ENCODE measurements at regions not wholly inside any gene's neighbourhood (a gene's known extent, or its start where the extent isn't known, plus 50 kb on each side); places are given as distances from the start of the nearest gene placed in this dataset.
"Not testable (repeated sequence)": the region's sequence is repeated elsewhere in the genome, so short reads cannot be mapped to it uniquely, and the experiment has no call there.

DNA sequence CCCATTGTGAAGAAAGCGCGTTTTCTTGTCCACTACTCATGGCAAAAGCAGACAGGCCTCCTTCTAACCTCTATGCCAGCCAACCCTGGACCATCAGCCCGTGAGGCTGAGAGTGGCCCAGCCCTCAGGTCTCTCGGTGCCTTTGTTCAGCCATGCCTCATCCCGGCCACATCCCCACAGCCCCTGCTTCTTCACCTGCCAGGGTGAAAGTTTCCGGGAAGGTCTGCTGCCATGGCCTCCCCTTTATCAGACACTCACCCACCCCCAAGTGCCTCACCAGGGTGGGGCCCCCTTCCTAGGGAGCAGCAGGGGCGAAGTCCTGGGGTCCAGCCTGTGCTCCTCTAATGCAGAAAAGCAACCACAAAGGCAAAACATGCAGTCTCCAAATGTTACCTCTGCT, 478.4 kb upstream of the SALL3 start:
- Histone ChIP-seq H3K4me1 (ENCODE audit: control insufficient read depth, insufficient read depth, low read length) (no peaks in the 10 kb centered on the region), H3K4me3 (ENCODE audit: low read length) (no peak overlapping the region), H3K36me3 (ENCODE audit: control insufficient read depth, insufficient read depth, low read length, severe bottlenecking) (no peaks in the 10 kb centered on the region), H3K9ac (ENCODE audit: low read length) (no peak overlapping the region), H3K27me3 (replicated peaks; ENCODE audit: control insufficient read depth, insufficient read depth, low read length) (no peaks in the 10 kb centered on the region), H3K9me3 (ENCODE audit: control insufficient read depth, low read length) (no peaks in the 10 kb centered on the region)
- DNase-seq (ENCODE audit: low read depth), result no peak

DNA sequence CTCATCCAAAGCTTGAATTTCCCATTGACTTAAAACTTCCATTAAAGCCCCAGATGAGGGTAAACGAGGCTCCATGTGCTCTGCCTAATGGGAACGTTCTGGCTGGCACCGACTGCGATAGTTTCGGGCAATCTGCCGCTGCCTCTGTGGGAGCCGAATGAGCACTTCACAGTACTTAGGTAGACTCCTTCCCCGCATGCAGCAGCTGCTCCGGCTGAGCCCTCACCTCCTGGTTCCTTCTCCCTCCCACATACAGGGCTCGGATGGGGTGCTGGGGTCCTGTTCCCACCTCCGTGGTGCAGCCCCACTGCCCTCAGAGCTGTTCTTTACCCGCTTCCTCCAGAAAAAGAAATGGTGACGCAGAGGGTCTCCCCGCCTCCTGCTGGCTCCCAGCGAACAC, 476.5 kb upstream of the SALL3 start:
- no peak for DNase-seq (ENCODE audit: low read depth)
- Histone ChIP-seq H3K9ac (ENCODE audit: low read length) (no peak overlapping the region), H3K9me3 (ENCODE audit: control insufficient read depth, low read length) (no peaks in the 10 kb centered on the region)

DNA sequence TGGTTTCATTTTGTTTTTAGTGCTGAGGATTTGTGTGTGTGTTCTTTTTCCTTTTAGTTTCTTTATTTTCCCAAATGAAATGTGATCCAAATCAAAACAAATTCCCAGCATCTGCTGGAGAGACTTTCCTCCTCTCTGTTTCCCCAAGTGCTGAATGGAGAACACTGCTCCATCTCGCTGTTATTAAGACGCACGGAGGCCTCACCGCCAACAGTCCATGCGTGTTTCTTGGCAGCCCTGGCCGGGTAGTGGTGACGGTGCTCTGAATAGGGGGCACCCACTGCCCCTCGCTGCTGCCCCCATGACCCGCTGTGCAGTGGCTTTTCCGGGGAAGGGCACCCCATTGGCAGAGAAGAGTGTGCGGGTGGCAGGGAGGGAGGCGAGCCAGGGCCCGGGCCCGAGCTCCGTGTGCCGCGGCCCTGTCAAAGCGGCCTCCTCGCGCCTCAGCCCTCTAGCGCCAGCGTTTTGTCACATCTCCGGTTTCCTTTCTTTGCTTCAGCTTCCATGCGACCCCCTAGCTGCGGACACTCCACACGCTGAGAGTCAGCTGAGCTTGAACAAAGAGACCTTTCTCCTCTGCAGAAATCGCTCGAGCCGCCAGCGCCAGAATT, 473.7 kb upstream of the SALL3 start:
- H3K4me1 ChIP-seq (ENCODE audit: control insufficient read depth, insufficient read depth, low read length), result no peaks in the 10 kb centered on the region
- no peaks in the 10 kb centered on the region for H3K9me3 ChIP-seq (ENCODE audit: control insufficient read depth, low read length)
- H3K4me3 ChIP-seq (ENCODE audit: low read length), result no peak overlapping the region
- H3K9ac ChIP-seq (ENCODE audit: low read length), result no peak overlapping the region
- DNase-seq (ENCODE audit: low read depth), result no peak
- no peaks in the 10 kb centered on the region for H3K27me3 ChIP-seq (replicated peaks; ENCODE audit: control insufficient read depth, insufficient read depth, low read length)
- H3K36me3 ChIP-seq (ENCODE audit: control insufficient read depth, insufficient read depth, low read length, severe bottlenecking), result no peaks in the 10 kb centered on the region

More for the DNA sequence above, 476.5 kb upstream of the SALL3 start:
- Histone ChIP-seq H3K36me3 (ENCODE audit: control insufficient read depth, insufficient read depth, low read length, severe bottlenecking) (no peaks in the 10 kb centered on the region), H3K4me3 (ENCODE audit: low read length) (no peak overlapping the region), H3K4me1 (ENCODE audit: control insufficient read depth, insufficient read depth, low read length) (no peaks in the 10 kb centered on the region), H3K27me3 (replicated peaks; ENCODE audit: control insufficient read depth, insufficient read depth, low read length) (no peaks in the 10 kb centered on the region)

DNA sequence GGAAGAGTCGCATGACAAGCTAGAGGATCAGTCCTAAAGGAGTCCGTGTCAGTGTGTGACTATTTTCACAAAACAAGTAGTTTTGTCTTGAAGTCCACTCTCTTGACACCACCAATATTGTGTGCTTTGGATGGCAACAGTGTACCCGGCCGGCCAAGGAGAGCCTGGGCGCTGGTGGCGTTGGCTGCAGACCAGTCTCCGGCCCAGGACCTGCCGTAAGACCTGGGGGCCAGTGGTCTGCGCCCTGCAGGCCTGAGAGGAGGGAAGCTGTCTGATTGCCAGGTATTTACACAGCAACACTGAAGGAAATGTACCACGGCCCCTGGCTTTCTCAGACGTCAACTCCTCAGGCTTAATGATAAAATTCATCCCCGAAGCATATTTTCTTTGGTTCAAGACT, 472.4 kb upstream of the SALL3 start:
- Histone ChIP-seq H3K36me3 (ENCODE audit: control insufficient read depth, insufficient read depth, low read length, severe bottlenecking) (no peaks in the 10 kb centered on the region), H3K4me1 (ENCODE audit: control insufficient read depth, insufficient read depth, low read length) (no peaks in the 10 kb centered on the region), H3K4me3 (ENCODE audit: low read length) (no peak overlapping the region), H3K9me3 (ENCODE audit: control insufficient read depth, low read length) (no peaks in the 10 kb centered on the region), H3K9ac (ENCODE audit: low read length) (no peak overlapping the region), H3K27me3 (replicated peaks; ENCODE audit: control insufficient read depth, insufficient read depth, low read length) (no peaks in the 10 kb centered on the region)
- DNase-seq (ENCODE audit: low read depth), result no peak

DNA sequence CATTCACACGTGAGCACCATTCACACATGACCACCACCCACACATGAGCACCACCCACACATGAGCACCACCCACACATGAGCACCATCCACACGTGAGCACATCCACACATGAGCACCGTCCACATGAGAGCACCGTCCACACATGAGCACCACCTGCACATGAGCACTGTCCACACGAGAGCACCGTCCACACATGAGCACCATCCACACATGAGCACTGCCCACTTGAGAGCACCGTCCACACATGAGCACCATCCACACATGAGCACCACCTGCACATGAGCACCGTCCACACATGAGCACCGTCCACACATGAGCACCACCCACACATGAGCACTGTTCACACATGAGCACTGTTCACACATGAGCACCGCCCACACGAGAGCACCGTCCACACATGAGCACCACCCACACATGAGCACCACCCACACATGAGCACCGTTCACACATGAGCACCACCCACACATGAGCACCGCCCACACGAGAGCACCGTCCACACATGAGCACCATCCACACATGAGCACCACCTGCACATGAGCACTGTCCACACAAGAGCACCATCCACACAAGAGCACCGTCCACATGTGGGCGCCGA, 471.3 kb upstream of the SALL3 start:
- not testable (repeated sequence) for H3K4me1 ChIP-seq (ENCODE audit: control insufficient read depth, insufficient read depth, low read length); DNase-seq (ENCODE audit: low read depth); H3K9ac ChIP-seq (ENCODE audit: low read length); H3K36me3 ChIP-seq (ENCODE audit: control insufficient read depth, insufficient read depth, low read length, severe bottlenecking); H3K27me3 ChIP-seq (replicated peaks; ENCODE audit: control insufficient read depth, insufficient read depth, low read length); H3K9me3 ChIP-seq (ENCODE audit: control insufficient read depth, low read length); H3K4me3 ChIP-seq (ENCODE audit: low read length)

DNA sequence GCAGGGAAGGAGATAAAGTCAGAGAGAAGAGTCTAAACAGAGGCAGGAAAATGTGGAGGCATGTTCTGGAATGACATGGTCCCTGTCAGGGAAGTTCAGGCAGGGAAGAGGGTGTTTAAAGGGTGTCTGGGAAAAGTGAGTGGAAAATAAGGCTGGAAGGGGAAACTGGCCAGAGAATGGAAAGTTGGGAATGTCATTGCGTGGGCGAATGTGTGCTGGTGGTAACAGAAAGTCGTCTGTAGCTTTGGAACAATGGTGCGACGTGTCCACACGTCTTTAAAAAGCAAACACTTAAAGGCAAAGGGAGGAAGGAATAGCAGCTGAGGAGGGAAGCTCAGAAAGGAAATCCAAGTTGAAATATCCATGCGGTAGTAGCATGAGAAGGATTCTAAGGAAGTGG, 469.5 kb upstream of the SALL3 start:
- no peaks in the 10 kb centered on the region for H3K36me3 ChIP-seq (ENCODE audit: control insufficient read depth, insufficient read depth, low read length, severe bottlenecking)
- H3K9ac ChIP-seq (ENCODE audit: low read length), result no peak overlapping the region
- H3K9me3 ChIP-seq (ENCODE audit: control insufficient read depth, low read length), result no peaks in the 10 kb centered on the region
- no peaks in the 10 kb centered on the region for H3K27me3 ChIP-seq (replicated peaks; ENCODE audit: control insufficient read depth, insufficient read depth, low read length)
- no peaks in the 10 kb centered on the region for H3K4me1 ChIP-seq (ENCODE audit: control insufficient read depth, insufficient read depth, low read length)
- DNase-seq (ENCODE audit: low read depth), result no peak
- H3K4me3 ChIP-seq (ENCODE audit: low read length), result no peak overlapping the region

DNA sequence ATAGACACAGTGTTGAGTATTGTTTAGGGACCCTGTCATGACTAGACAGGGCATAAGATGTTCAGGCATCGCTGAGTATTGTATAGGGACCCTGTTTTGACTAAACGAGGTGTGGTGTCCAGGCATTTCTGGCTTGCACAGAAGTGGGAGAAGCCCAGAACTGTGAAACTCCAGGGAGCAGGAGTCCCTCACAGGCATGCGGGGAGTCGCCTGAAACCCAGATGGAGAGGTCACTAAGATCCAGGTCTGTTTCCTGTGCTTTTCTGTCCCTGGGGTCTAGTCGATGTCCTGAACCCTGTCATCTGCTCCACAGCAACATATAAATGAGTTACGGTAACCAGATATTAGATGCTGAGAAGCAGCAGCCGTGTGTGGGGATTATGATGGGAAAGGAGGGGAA, 469.0 kb upstream of the SALL3 start:
- H3K4me3 ChIP-seq (ENCODE audit: low read length), result no peak overlapping the region
- no peaks in the 10 kb centered on the region for H3K9me3 ChIP-seq (ENCODE audit: control insufficient read depth, low read length)
- no peak overlapping the region for H3K9ac ChIP-seq (ENCODE audit: low read length)
- DNase-seq (ENCODE audit: low read depth), result no peak
- no peaks in the 10 kb centered on the region for H3K27me3 ChIP-seq (replicated peaks; ENCODE audit: control insufficient read depth, insufficient read depth, low read length)
- no peaks in the 10 kb centered on the region for H3K4me1 ChIP-seq (ENCODE audit: control insufficient read depth, insufficient read depth, low read length)
- no peaks in the 10 kb centered on the region for H3K36me3 ChIP-seq (ENCODE audit: control insufficient read depth, insufficient read depth, low read length, severe bottlenecking)

DNA sequence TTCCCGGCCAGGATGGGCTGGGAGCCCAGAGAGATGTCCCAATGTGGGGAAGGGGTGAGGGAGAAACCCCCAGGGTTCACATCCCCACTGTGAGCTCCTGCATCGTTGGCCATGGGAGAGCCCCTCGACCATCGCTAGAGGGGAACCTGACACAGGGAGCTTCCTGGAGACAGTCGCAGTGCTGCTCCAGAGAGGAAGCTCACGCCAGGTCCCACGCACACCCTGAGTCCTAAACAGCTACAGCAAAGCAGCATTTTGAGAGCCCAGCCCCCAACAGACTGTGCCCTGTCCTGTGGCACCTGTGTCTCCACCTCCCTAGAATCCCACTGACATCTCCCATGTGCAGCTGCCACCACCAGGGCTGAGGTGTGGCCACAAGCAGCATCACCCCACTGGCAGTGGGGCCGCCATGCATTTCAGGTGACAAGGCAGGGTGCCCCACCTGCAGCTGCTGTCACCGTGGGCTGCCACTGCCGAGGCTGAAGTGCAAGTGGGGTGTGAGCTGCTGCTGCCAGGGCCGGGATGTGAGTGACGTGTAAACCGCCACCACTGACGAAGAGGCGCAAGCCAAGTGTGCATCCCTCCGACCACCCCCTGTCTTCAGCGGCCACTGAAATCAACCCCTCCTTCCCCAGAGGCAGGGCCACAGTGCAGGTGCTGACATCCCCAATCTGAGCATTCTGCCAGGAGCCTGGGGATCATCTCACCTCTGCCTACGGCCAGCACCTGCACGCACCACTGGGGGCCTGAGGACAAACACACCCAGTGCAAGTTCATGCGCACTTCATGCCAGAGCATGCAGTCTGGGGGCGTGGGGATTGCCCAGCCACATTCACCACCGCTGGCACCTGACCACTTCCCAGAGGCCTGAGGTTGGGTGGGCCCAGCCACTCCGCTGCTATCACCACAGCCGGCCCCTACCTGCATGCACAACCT, 467.7 kb upstream of the SALL3 start:
- H3K36me3 ChIP-seq (ENCODE audit: control insufficient read depth, insufficient read depth, low read length, severe bottlenecking), result no peaks in the 10 kb centered on the region
- H3K4me3 ChIP-seq (ENCODE audit: low read length), result no peak overlapping the region
- no peak for DNase-seq (ENCODE audit: low read depth)
- H3K9me3 ChIP-seq (ENCODE audit: control insufficient read depth, low read length), result no peaks in the 10 kb centered on the region
- H3K4me1 ChIP-seq (ENCODE audit: control insufficient read depth, insufficient read depth, low read length), result no peaks in the 10 kb centered on the region
- no peak overlapping the region for H3K9ac ChIP-seq (ENCODE audit: low read length)
- no peaks in the 10 kb centered on the region for H3K27me3 ChIP-seq (replicated peaks; ENCODE audit: control insufficient read depth, insufficient read depth, low read length)

DNA sequence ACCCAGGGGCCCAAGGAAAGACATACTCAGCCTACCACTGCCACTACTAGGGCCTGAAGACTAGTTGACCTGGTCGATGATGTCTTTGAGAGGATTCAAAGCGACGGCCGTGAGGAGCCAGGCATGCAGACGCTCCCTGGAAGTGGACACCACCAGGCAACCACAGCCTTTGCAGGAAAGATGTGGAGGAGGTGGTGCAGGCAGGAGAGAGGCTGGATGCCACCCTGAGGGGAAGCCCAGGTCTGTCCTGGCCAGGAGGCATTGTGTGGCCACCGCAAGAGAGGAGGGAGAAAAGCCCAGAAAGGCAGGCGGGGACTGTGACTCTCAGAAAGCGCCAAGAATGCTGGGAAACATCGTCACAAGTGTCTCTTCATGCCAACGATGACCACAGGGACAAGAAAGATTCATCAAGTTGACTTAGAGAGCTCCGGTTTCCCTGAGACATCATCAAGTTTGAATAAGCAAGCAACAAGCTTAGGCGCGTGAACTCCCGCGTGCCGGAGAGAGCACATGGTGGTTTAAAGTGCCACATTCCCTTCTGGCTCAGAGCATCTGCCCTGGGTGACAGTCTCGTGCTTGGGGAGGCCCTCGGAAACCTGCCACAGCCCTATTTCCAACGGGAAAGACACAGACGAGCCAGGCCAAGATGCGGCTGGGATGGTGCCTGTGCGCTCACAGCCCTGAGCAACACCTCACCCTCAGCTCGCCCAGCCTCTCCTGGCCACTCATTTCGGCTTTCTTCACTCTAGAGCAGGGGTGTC, 464.5 kb upstream of the SALL3 start:
- Histone ChIP-seq H3K4me3 (ENCODE audit: low read length) (no peak overlapping the region), H3K9me3 (ENCODE audit: control insufficient read depth, low read length) (no peaks in the 10 kb centered on the region), H3K4me1 (ENCODE audit: control insufficient read depth, insufficient read depth, low read length) (no peaks in the 10 kb centered on the region), H3K9ac (ENCODE audit: low read length) (no peak overlapping the region), H3K36me3 (ENCODE audit: control insufficient read depth, insufficient read depth, low read length, severe bottlenecking) (no peaks in the 10 kb centered on the region), H3K27me3 (replicated peaks; ENCODE audit: control insufficient read depth, insufficient read depth, low read length) (no peaks in the 10 kb centered on the region)
- no peak for DNase-seq (ENCODE audit: low read depth)

DNA sequence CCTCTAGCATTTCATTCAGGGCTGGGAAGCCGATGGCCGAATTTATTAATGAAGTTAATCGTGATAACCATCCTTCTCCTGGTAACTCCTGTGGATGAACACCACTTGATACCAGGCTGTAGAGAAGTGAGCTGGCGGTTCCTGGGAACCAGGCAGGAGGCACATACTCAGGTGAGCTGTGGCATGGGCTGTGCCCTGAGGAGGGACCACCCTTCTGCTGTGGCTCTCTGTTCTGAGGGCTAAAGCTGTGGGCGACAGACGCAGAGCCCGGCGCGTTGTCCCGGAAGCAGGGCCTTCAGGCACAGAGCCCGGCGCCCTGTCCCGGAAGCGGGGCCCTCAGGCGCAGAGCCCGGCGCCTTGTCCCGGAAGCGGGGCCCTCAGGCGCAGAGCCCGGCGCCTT, 462.3 kb upstream of the SALL3 start:
- H3K36me3 ChIP-seq (ENCODE audit: control insufficient read depth, insufficient read depth, low read length, severe bottlenecking), result no peaks in the 10 kb centered on the region
- H3K9ac ChIP-seq (ENCODE audit: low read length), result no peak overlapping the region
- no peak for DNase-seq (ENCODE audit: low read depth)
- no peaks in the 10 kb centered on the region for H3K9me3 ChIP-seq (ENCODE audit: control insufficient read depth, low read length)
- H3K27me3 ChIP-seq (replicated peaks; ENCODE audit: control insufficient read depth, insufficient read depth, low read length), result no peaks in the 10 kb centered on the region
- H3K4me3 ChIP-seq (ENCODE audit: low read length), result no peak overlapping the region
- no peaks in the 10 kb centered on the region for H3K4me1 ChIP-seq (ENCODE audit: control insufficient read depth, insufficient read depth, low read length)

DNA sequence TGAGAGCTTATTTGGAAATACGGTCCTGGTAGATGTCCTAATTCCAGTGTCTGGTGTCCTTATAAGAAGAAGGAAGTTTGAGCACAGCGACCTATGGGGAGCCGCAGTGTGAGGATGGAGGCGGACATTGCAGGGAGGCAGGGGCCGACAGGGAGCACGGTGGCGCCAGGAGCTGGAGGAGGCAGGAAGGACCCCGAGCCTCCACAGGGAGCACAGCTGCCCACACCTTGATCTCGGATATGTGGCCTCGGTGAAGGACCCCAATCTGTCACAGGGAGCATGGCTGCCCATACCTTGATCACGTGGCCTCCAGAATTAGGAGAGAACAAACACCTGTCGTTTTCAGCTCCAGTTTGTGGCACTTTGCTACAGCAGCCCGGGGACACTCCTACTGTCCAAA, 461.6 kb upstream of the SALL3 start:
- Histone ChIP-seq H3K36me3 (ENCODE audit: control insufficient read depth, insufficient read depth, low read length, severe bottlenecking) (no peaks in the 10 kb centered on the region), H3K27me3 (replicated peaks; ENCODE audit: control insufficient read depth, insufficient read depth, low read length) (no peaks in the 10 kb centered on the region), H3K4me3 (ENCODE audit: low read length) (no peak overlapping the region), H3K9me3 (ENCODE audit: control insufficient read depth, low read length) (no peaks in the 10 kb centered on the region), H3K4me1 (ENCODE audit: control insufficient read depth, insufficient read depth, low read length) (no peaks in the 10 kb centered on the region), H3K9ac (ENCODE audit: low read length) (no peak overlapping the region)
- no peak for DNase-seq (ENCODE audit: low read depth)
